Large intestine (tissue), 3 donors: ENCODE measurements at regions not wholly inside any gene's neighbourhood (a gene's known extent, or its start where the extent isn't known, plus 50 kb on each side); places are given as distances from the start of the nearest gene placed in this dataset.
A peak's percentile ranks its signal among the peaks of the same experiment; 100 is the strongest.

Experiments
- DNase-seq, 2 donors: peaks; one replicate each; pipeline versions ENCODE4 v3.0.0 to v3.0.0-alpha.2; 2013
- H3K27ac ChIP-seq: one replicate; pipeline ENCODE4 v1.5.1; 2013; ENCODE audit warnings: low read length
- H3K27me3 ChIP-seq: 2 replicates; pipeline ENCODE4 v1.6.1; 2013; ENCODE audit warnings: low read length; ENCODE audit not compliant: control insufficient read depth, insufficient read depth
- H3K36me3 ChIP-seq: 2 replicates; pipeline ENCODE4 v1.6.1; 2013; ENCODE audit warnings: low read length; ENCODE audit not compliant: control insufficient read depth, insufficient read depth
- H3K4me1 ChIP-seq: one replicate; pipeline ENCODE4 v1.6.1; 2013; ENCODE audit warnings: low read length; ENCODE audit not compliant: control insufficient read depth, insufficient read depth
- H3K4me3 ChIP-seq: one replicate; pipeline ENCODE4 v1.5.1; 2013; ENCODE audit warnings: low read length
- H3K9me3 ChIP-seq: one replicate; pipeline ENCODE4 v1.6.1; 2013; ENCODE audit warnings: mild to moderate bottlenecking, low read depth, low read length, moderate library complexity; ENCODE audit not compliant: control insufficient read depth
- WGBS: methylation state at CpG from one replicate; pipeline ENCODE4 v1.1.5; 2013; ENCODE audit warnings: low lambda C conversion rate; ENCODE audit not compliant: insufficient coverage; 5-methylcytosine and 5-hydroxymethylcytosine counted together

DNA sequence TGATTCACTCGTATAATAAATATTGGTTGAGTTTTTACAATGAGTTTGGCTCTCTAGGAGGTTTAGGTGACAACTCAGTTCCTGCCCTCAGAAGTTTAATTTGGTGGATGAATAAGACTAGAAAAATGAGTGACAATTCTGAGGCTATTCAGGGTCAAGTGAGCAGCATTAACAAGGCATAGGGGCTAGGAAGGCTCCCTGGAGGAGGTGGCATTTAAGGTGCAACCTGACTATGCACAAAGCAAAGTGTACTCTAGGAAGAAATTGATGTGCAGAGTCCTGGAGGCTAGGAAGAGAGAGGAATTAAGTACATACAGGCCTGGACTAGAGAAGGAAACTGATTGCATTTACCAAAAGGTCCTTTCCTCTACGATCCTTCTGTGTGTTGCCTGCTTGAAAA lies 440.3 kb downstream of the MED13L start:
- no peaks in the 10 kb centered on the region for H3K36me3 ChIP-seq
- no peaks in the 10 kb centered on the region for H3K4me1 ChIP-seq
- H3K4me3 ChIP-seq, result no peak overlapping the region
- no peaks in the 10 kb centered on the region for H3K9me3 ChIP-seq
- no peak for DNase-seq
- no peaks in the 10 kb centered on the region for H3K27me3 ChIP-seq
- no CpG with 5 or more reads among the region's 2 CpGs for WGBS
- H3K27ac ChIP-seq, result no peak overlapping the region

DNA sequence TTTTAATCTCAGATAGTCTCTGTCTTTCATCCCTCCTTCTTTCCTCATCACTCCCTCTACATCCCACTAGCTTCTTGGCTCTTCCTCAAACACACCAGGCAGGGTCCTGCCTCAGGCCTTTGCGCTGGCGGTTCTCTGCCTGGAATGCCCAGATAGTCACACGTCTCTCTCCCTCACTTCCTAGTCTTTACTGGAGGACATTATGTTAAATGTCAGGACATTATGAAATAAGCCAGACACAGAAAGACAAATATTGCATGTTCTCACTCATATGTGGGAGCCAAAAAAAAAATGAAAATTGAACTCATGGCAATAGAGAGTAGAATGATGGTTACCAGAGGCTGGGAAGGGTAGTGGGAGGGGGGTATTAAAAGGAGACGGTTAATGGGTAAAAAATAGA lies 442.0 kb downstream of the MED13L start:
- Histone ChIP-seq H3K9me3 (no peaks in the 10 kb centered on the region), H3K4me1 (no peaks in the 10 kb centered on the region), H3K4me3 (no peak overlapping the region), H3K36me3 (no peaks in the 10 kb centered on the region), H3K27ac (no peak overlapping the region), H3K27me3 (no peaks in the 10 kb centered on the region)
- WGBS, result 79% methylated on average over 2 of the region's 4 CpGs
- DNase-seq, result no peak

DNA sequence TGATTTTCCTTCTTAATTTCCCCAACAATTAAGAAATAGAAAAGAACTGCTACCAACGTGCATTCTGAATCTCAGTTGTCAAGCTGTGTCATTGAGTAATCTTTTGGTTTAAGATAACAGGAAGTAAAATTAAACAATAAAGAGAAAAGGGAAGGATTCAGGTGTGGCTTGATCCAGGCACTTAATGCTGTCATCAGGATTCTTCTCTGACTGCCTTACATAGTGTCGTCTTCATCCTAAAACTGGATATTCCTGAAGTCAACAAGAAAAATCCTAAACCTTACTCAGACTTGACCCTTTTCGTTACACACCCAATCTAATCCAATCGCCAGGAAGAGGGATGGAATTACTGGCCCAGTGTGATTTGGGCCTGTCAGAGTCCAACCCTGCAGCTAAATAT lies 443.8 kb downstream of the MED13L start:
- H3K27ac ChIP-seq, result no peak overlapping the region
- H3K9me3 ChIP-seq, result no peaks in the 10 kb centered on the region
- H3K27me3 ChIP-seq, result no peaks in the 10 kb centered on the region
- no peaks in the 10 kb centered on the region for H3K4me1 ChIP-seq
- DNase-seq, result no peak
- WGBS, result 100% methylated on average over 1 of the region's 4 CpGs
- no peak overlapping the region for H3K4me3 ChIP-seq
- H3K36me3 ChIP-seq, result no peaks in the 10 kb centered on the region

DNA sequence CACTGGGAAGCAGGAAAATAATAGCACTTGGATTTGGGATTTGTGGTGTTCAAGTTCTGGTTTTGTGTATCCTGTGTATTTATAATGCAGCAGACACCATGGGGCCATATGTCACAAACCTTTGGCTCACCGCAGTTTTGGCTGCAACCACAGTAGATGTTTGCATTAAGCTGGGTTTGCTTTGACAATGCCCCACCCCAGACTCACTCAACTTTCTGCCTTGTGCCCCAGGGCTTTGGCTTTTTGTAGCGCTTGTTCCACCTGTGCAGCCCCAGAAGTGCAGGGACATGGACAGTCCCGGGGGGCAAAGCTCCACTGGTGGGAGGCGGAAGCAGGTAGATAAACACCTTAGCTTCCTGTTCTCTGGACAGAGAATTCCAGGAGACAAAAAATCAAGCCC lies 446.9 kb downstream of the MED13L start:
- Histone ChIP-seq H3K4me3 (no peak overlapping the region), H3K4me1 (no peaks in the 10 kb centered on the region), H3K27me3 (peaks cover 2% of the 10 kb centered on the region), H3K27ac (no peak overlapping the region), H3K9me3 (no peaks in the 10 kb centered on the region), H3K36me3 (no peaks in the 10 kb centered on the region)
- WGBS, result no CpG with 5 or more reads among the region's 4 CpGs
- DNase-seq, result no peak

DNA sequence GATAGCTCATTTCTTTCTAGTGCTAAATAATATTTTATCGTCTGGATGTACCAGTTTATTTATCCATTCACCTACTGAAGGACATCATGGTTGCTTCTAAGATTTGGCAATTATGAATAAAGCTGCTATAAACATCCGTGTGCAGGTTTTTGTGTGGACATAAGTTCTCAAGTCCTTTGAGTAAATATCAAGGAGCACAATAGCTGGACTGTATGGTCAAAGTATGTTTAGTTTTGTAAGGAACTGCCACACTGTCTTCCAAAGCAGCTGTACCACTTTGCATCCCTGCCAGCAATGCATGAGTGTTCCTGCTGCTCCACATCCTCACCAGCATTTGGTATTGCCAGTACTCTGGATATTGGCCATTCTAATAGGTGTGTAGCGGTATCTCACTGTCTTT lies 447.4 kb downstream of the MED13L start:
- no peaks in the 10 kb centered on the region for H3K36me3 ChIP-seq
- H3K4me3 ChIP-seq, result no peak overlapping the region
- no peaks in the 10 kb centered on the region for H3K9me3 ChIP-seq
- 100% methylated on average over 1 of the region's 3 CpGs for WGBS
- peaks cover 2% of the 10 kb centered on the region for H3K27me3 ChIP-seq
- DNase-seq, result no peak
- H3K27ac ChIP-seq, result no peak overlapping the region
- no peaks in the 10 kb centered on the region for H3K4me1 ChIP-seq

DNA sequence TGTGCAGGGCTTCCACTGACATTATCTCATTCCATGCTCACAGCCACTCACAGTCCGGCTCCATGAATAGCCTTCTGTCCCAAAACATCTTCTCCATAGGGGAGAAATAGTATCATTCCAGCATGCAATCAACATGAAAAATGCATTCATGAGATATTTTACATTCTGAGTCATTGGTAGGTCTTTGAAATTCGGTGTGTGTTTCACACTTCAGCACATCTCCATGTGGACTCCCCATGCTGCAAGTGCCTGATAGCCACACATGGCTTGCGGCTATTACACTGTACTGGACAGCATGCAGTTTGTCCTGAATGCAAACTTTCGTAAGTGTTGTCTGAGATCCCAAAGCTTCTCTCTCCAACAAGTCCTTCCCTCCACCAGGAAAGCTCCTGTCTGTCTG lies 449.3 kb downstream of the MED13L start:
- Histone ChIP-seq H3K27ac (no peak overlapping the region), H3K4me3 (no peak overlapping the region), H3K9me3 (no peaks in the 10 kb centered on the region), H3K36me3 (no peaks in the 10 kb centered on the region), H3K27me3 (peaks cover 10% of the 10 kb centered on the region), H3K4me1 (no peaks in the 10 kb centered on the region)
- WGBS, result 80% methylated on average over 1 of the region's 4 CpGs
- DNase-seq, result no peak

DNA sequence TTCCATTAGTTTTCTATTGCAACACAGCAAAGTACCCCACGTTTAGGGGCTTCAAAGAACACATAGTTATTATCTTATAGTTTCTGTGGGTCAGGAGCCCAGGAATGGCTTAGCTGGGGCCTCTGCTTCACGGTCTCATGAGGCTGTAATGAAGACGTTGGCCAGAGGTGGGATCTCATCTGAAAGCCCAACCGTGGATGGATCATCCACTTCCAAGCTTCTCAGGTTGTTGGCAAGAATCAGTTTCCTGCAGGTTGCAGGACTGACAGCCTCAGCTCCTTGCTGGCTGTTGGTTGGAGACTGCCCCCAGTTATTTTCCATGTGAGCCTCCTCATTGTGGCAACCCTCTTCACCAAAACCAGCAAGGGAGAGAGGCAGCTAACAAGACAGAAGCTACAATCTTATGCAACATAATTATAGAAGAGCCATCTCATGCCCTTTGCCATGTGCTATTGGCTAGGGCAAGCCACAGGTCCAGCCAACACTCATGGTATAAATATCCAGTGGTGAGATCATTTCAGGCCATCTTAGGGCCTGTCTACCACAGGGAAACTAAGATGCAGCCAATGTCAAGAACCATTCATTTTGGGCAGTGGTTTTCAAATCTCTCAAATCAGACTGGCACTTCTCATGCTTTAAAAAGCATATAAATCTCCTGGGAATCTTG lies 452.4 kb downstream of the MED13L start:
- no peak for DNase-seq
- no peaks in the 10 kb centered on the region for H3K36me3 ChIP-seq
- WGBS, result no CpG with 5 or more reads among the region's 4 CpGs
- no peak overlapping the region for H3K27ac ChIP-seq
- H3K4me3 ChIP-seq, result no peak overlapping the region
- no peaks in the 10 kb centered on the region for H3K9me3 ChIP-seq
- no peaks in the 10 kb centered on the region for H3K4me1 ChIP-seq
- peaks cover 10% of the 10 kb centered on the region for H3K27me3 ChIP-seq

DNA sequence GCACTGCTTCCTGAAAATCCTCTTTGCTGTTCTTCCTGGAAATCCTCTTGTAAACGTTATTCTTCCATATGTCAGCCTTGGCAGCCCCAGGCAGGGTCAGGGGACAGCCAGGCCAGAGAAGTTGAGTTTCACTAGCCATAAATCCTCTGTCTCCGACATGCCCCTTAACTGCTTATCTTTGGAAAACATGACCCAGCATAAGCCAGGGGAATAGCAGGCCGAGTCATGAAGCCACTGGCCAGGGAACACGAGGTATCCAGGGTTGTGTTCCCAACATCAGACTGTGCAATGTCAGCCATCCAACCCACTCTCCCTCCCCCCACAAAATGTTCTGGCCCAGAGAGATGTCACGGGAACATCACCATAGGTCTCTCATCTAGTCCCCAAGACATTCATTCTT lies 453.9 kb downstream of the MED13L start:
- DNase-seq, result peak in 1 of 2 donors; percentile 5
- Histone ChIP-seq H3K4me1 (no peaks in the 10 kb centered on the region), H3K27ac (no peak overlapping the region), H3K36me3 (no peaks in the 10 kb centered on the region), H3K9me3 (no peaks in the 10 kb centered on the region), H3K27me3 (peaks cover 10% of the 10 kb centered on the region), H3K4me3 (no peak overlapping the region)
- WGBS, result no CpG with 5 or more reads among the region's 5 CpGs

DNA sequence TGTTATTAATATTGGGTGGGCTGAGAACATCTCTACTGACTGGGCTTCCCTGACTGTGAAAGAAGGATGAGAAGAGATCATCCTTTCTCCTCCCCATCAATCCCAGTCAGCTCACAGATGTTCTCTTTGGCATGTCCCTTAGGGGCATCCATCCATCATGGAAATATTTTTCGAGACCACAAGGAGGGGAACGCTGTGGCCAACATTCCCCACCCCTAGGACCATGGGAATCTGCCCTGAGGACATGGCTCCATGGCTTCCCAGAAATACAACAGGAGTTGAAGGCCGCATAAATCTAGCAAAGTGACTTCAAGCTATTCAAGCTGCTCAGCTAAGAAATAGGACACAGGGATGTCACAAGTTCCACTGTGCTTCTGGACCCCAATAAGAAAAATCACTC lies 456.8 kb downstream of the MED13L start:
- no peak for DNase-seq
- Histone ChIP-seq H3K9me3 (no peaks in the 10 kb centered on the region), H3K27me3 (peaks cover 14% of the 10 kb centered on the region), H3K36me3 (no peaks in the 10 kb centered on the region), H3K4me3 (no peak overlapping the region), H3K4me1 (no peaks in the 10 kb centered on the region), H3K27ac (no peak overlapping the region)
- WGBS, result 100% methylated on average over 1 of the region's 3 CpGs

DNA sequence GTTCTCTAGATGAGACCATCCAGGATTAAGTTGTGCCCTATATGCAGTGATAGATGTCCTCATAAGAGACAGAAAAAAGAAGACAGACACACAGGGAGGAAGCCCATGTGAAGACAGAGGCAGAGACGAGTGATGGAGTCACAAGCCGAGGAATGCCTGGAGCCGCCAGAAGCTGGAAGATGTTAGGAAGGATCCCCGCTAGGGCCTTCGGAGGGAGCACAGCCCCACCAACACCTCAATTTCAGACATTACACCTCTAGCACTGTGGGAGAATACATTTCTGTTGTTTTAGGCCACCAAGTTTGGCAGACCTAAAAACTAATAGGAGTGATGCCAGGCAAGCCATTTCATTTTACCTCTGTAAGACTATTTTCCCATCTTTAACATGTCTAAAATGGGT lies 458.5 kb downstream of the MED13L start:
- no peaks in the 10 kb centered on the region for H3K36me3 ChIP-seq
- peaks cover 12% of the 10 kb centered on the region for H3K27me3 ChIP-seq
- no peak overlapping the region for H3K27ac ChIP-seq
- no peak overlapping the region for H3K4me3 ChIP-seq
- WGBS, result no CpG with 5 or more reads among the region's 5 CpGs
- no peaks in the 10 kb centered on the region for H3K9me3 ChIP-seq
- DNase-seq, result no peak
- H3K4me1 ChIP-seq, result no peaks in the 10 kb centered on the region

DNA sequence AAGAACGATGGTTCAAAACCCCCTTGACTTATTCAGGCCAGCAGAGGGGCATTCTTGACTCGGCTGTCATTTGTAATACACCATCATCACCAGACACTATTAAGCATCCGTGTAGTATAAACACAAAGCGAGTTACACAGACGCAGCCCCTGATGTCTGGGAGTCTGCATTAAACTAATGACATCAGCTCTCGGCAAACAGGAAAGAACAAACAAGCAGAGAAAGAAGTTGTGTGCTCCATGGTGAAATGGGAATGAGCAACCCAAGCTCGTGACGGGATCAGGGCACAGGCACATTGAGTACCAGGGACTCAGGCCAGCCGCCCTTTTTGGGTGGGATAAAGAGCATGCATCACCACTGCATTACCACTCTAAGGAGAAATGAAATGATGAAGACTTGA lies 460.1 kb downstream of the MED13L start:
- Histone ChIP-seq H3K27ac (no peak overlapping the region), H3K4me3 (no peak overlapping the region), H3K36me3 (no peaks in the 10 kb centered on the region), H3K9me3 (no peaks in the 10 kb centered on the region), H3K27me3 (peaks cover 5% of the 10 kb centered on the region), H3K4me1 (no peaks in the 10 kb centered on the region)
- no CpG with 5 or more reads among the region's 9 CpGs for WGBS
- DNase-seq, result peak in 1 of 2 donors; percentile 24
